ENCODE measurements at regions not wholly inside any gene's neighbourhood (a gene's known extent, or its start where the extent isn't known, plus 50 kb on each side); places are given as distances from the start of the nearest gene placed in this dataset.

DNA sequence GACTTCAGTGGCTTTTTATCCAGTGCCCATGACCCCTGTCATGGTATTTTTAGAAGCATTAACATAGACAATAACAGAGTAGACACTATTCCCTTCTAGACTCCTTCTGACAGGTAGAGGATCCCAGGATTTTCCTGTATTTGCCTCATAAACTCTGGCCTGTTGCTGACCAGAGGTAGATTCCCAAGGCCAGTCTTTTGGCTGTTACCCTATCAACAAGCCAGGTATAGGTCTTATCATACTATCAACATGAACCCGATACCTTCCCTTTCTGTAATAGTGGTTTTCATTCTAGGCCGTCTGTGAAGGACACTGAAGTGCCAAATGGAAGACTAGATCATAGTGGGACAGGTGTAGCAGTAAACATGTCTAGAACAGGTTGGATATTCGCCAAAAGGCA, 76.2 kb upstream of the CHRDL1 start:
- H3K4me1 ChIP-seq (ENCODE audit: control insufficient read depth in 1 of 2, insufficient read depth in 2 of 2, low read length in 2 of 2), result no peaks in the 10 kb centered on the region
- ChIA-PET RAD21 (ENCODE audit: low non-redundant PET in 1 of 2, low total read pairs in 2 of 2, uncharacterized antibody in 2 of 2, unreplicated experiment in 2 of 2) (no interaction called here), POLR2A (no interaction called here), CTCF (no interaction called here)
- no peaks in the 10 kb centered on the region for H3K79me2 ChIP-seq (ENCODE audit: insufficient read depth, low read length)
- no peaks in the 10 kb centered on the region for H3K36me3 ChIP-seq (ENCODE audit: control insufficient read depth in 1 of 2, insufficient read depth in 2 of 2, low read length in 2 of 2)
- TF ChIP-seq, protein P1, sequence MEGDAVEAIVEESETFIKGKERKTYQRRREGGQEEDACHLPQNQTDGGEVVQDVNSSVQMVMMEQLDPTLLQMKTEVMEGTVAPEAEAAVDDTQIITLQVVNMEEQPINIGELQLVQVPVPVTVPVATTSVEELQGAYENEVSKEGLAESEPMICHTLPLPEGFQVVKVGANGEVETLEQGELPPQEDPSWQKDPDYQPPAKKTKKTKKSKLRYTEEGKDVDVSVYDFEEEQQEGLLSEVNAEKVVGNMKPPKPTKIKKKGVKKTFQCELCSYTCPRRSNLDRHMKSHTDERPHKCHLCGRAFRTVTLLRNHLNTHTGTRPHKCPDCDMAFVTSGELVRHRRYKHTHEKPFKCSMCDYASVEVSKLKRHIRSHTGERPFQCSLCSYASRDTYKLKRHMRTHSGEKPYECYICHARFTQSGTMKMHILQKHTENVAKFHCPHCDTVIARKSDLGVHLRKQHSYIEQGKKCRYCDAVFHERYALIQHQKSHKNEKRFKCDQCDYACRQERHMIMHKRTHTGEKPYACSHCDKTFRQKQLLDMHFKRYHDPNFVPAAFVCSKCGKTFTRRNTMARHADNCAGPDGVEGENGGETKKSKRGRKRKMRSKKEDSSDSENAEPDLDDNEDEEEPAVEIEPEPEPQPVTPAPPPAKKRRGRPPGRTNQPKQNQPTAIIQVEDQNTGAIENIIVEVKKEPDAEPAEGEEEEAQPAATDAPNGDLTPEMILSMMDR (IDR thresholded peaks at IDR 0.05 in 2 of 3, conservative IDR thresholded peaks at IDR 0.05 in 1 of 3; ENCODE audit: borderline replicate concordance in 1 of 3, insufficient read depth in 1 of 3, low read depth in 2 of 3, low read length in 2 of 3), result no peak
- TF ChIP-seq TCF7L2 (IDR thresholded peaks at IDR 0.05; ENCODE audit: borderline replicate concordance, extremely low read depth, insufficient read depth, insufficient read length), result no peak
- H3K27me3 ChIP-seq (ENCODE audit: insufficient read depth, low read length), result no peaks in the 10 kb centered on the region
- no peak overlapping the region for H3K4me2 ChIP-seq (ENCODE audit: low read length)
- H3K4me3 ChIP-seq (replicated peaks in 1 of 2; ENCODE audit: low read depth in 1 of 2, low read length in 2 of 2), result no peak overlapping the region
- H3K9me2 ChIP-seq (ENCODE audit: insufficient read depth), result no peaks in the 10 kb centered on the region
- H4K20me1 ChIP-seq (ENCODE audit: insufficient read depth), result no peaks in the 10 kb centered on the region
- H3K27ac ChIP-seq (ENCODE audit: low read depth, low read length), result no peak overlapping the region
- BruUV-seq (replicated peaks), result no TSS peak
- H3K9ac ChIP-seq (ENCODE audit: low read length), result no peak overlapping the region
- H3K9me3 ChIP-seq (ENCODE audit: control insufficient read depth in 1 of 2, insufficient read depth in 1 of 2, low read depth in 1 of 2, low read length in 2 of 2), result no peaks in the 10 kb centered on the region
- H2AFZ ChIP-seq (ENCODE audit: low read depth, low read length, poor library complexity, severe bottlenecking), result no peak overlapping the region
- ATAC-seq (no peak), DNase-seq (ENCODE audit: low read depth, low spot score) (no peak)
- intact Hi-C loops (cut with micrococcal nuclease), result no loop called here

DNA sequence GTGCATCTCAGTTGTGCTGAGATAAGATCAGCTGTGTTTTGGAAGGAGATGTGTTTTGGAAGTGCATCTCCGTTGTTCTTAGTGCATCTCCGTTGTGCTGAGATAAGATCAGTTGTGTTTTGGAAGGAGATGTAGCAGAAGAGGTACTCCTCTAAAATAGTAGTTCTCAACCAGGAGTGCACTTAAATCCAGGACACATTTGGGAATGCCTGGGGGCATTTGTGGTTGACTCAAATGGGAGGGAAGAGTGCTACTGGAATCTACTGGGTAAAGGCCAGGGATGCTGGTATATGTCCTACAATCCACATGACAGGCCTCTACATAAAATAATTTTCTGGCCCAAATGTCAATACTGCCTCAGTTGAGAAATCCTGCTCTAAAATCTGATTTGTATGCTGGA, 70.8 kb upstream of the CHRDL1 start:
- Histone ChIP-seq H3K4me1 (ENCODE audit: control insufficient read depth in 1 of 2, insufficient read depth in 2 of 2, low read length in 2 of 2) (no peaks in the 10 kb centered on the region), H3K9me3 (ENCODE audit: control insufficient read depth in 1 of 2, insufficient read depth in 1 of 2, low read depth in 1 of 2, low read length in 2 of 2) (no peaks in the 10 kb centered on the region), H3K9me2 (ENCODE audit: insufficient read depth) (no peaks in the 10 kb centered on the region), H2AFZ (ENCODE audit: low read depth, low read length, poor library complexity, severe bottlenecking) (no peak overlapping the region), H3K27ac (ENCODE audit: low read depth, low read length) (no peak overlapping the region), H4K20me1 (ENCODE audit: insufficient read depth) (no peaks in the 10 kb centered on the region), H3K36me3 (ENCODE audit: control insufficient read depth in 1 of 2, insufficient read depth in 2 of 2, low read length in 2 of 2) (no peaks in the 10 kb centered on the region), H3K79me2 (ENCODE audit: insufficient read depth, low read length) (no peaks in the 10 kb centered on the region), H3K4me2 (ENCODE audit: low read length) (no peak overlapping the region), H3K9ac (ENCODE audit: low read length) (no peak overlapping the region), H3K27me3 (ENCODE audit: insufficient read depth, low read length) (no peaks in the 10 kb centered on the region), H3K4me3 (replicated peaks in 1 of 2; ENCODE audit: low read depth in 1 of 2, low read length in 2 of 2) (no peak overlapping the region)
- CTCF ChIA-PET, result no interaction called here
- DNase-seq (ENCODE audit: low read depth, low spot score), result no peak
- intact Hi-C loops (cut with micrococcal nuclease), result no loop called here
- no peak for ATAC-seq
- no TSS peak for BruUV-seq (replicated peaks)
- POLR2A ChIA-PET, result no interaction called here
- RAD21 ChIA-PET (ENCODE audit: low non-redundant PET in 1 of 2, low total read pairs in 2 of 2, uncharacterized antibody in 2 of 2, unreplicated experiment in 2 of 2), result no interaction called here
- TF ChIP-seq, protein P2, sequence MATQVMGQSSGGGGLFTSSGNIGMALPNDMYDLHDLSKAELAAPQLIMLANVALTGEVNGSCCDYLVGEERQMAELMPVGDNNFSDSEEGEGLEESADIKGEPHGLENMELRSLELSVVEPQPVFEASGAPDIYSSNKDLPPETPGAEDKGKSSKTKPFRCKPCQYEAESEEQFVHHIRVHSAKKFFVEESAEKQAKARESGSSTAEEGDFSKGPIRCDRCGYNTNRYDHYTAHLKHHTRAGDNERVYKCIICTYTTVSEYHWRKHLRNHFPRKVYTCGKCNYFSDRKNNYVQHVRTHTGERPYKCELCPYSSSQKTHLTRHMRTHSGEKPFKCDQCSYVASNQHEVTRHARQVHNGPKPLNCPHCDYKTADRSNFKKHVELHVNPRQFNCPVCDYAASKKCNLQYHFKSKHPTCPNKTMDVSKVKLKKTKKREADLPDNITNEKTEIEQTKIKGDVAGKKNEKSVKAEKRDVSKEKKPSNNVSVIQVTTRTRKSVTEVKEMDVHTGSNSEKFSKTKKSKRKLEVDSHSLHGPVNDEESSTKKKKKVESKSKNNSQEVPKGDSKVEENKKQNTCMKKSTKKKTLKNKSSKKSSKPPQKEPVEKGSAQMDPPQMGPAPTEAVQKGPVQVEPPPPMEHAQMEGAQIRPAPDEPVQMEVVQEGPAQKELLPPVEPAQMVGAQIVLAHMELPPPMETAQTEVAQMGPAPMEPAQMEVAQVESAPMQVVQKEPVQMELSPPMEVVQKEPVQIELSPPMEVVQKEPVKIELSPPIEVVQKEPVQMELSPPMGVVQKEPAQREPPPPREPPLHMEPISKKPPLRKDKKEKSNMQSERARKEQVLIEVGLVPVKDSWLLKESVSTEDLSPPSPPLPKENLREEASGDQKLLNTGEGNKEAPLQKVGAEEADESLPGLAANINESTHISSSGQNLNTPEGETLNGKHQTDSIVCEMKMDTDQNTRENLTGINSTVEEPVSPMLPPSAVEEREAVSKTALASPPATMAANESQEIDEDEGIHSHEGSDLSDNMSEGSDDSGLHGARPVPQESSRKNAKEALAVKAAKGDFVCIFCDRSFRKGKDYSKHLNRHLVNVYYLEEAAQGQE (IDR thresholded peaks at IDR 0.05; ENCODE audit: low read depth), result no peak
- TF ChIP-seq EGR1 (IDR thresholded peaks at IDR 0.05; ENCODE audit: low read depth), result no peak
- TF ChIP-seq ELF1 (IDR thresholded peaks at IDR 0.05; ENCODE audit: borderline replicate concordance, low read depth), result no peak
- TF ChIP-seq FOSL1 (IDR thresholded peaks at IDR 0.05; ENCODE audit: low read depth), result no peak
- TF ChIP-seq, protein P3, sequence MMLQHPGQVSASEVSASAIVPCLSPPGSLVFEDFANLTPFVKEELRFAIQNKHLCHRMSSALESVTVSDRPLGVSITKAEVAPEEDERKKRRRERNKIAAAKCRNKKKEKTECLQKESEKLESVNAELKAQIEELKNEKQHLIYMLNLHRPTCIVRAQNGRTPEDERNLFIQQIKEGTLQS (IDR thresholded peaks at IDR 0.05), result no peak
- TF ChIP-seq RAD21 (IDR thresholded peaks at IDR 0.05; ENCODE audit: low read depth), result no peak
- TF ChIP-seq ZFX (IDR thresholded peaks at IDR 0.05), result no peak
- no peak for TF ChIP-seq POLR2AphosphoS5 (IDR thresholded peaks at IDR 0.05; ENCODE audit: low read depth, low read length)
- TF ChIP-seq SIN3A (IDR thresholded peaks at IDR 0.05; ENCODE audit: low read depth), result no peak
- no peak for TF ChIP-seq JUND (IDR thresholded peaks at IDR 0.05)
- TF ChIP-seq SRF (IDR thresholded peaks at IDR 0.05; ENCODE audit: low read depth), result no peak
- no peak for TF ChIP-seq TCF7L2 (IDR thresholded peaks at IDR 0.05; ENCODE audit: borderline replicate concordance, extremely low read depth, insufficient read depth, insufficient read length)
- no peak for TF ChIP-seq EZH2 (IDR thresholded peaks at IDR 0.05)
- TF ChIP-seq EZH2phosphoT487 (IDR thresholded peaks at IDR 0.05; ENCODE audit: borderline replicate concordance), result no peak
- no peak for TF ChIP-seq POLR2A (IDR thresholded peaks at IDR 0.05; ENCODE audit: borderline replicate concordance, extremely low read depth, insufficient read depth, insufficient read length)
- no peak for TF ChIP-seq ZNF274 (IDR thresholded peaks at IDR 0.05; ENCODE audit: low read depth, low read length)
- no peak for TF ChIP-seq CEBPB (IDR thresholded peaks at IDR 0.05; ENCODE audit: low read depth)
